GM18508 (cell line): ENCODE measurements at regions not wholly inside any gene's neighbourhood (a gene's known extent, or its start where the extent isn't known, plus 50 kb on each side); places are given as distances from the start of the nearest gene placed in this dataset.
"Not testable (repeated sequence)": the region's sequence is repeated elsewhere in the genome, so short reads cannot be mapped to it uniquely, and the experiment has no call there.

Source experiments
- ATAC-seq: cut with Tn5 transposase; IDR thresholded peaks from one replicate; pipeline ENCODE4 v1.9.1; 2021; ENCODE audit warnings: moderate number of reproducible peaks; ENCODE audit not compliant: insufficient read depth, unreplicated experiment

DNA sequence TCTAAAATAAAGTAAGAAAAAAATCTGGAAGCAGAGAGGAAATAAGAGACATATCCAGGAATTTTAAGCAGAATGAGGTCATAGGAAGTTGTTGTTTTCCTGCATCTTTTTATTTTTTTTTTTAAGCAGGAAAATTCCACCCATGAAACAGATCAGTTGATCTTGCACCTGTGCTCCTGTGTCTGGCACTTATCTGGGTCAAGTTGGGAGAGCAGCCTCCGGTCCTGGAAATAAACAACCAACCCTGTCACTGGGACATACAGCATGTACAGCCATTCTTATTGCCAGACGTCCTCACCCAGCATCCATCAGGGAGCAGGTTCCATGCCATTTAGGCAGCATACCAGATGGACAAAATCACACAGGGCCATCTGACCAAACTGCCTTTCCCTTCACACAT, 266.0 kb upstream of the BTG1 start:
- ATAC-seq = no peak

DNA sequence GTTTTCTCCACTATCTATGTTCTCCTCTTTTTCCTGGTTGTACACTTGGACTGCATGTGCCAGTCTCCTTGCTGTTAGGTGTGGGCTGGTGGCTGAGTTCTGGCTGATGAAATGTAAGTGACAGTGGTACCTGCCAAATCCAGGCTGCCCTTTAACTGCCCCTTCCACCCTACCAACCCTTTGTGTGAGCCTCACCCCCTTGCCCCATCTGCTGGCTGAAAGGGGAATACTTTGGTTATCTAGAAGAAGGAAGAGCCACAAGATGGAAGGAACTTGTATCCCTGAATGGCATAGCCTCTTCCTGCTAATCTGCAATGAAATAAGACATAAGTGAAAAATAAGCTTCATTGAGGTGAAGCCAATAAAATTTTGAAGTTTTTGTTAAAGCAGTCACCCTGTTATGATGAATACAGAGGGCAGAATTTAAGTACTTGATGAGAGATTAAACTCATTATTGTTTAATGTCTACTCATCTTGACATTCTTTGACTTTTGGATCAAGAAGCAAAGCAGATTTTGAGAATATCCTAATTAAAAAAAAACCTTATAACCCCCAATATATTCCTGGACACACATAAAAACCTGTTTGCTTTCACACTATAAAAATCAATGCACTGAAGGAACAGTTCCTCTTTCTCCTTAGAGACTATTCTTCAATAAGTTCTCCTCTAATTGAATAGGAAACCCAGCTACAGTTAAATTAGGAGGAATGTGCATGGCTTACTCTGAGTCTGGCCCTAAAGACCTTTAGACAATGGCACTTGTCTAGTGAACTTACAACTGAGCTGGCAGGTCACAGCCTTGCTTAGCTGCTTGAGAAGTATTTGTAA, 262.6 kb upstream of the BTG1 start:
- ATAC-seq = no peak

DNA sequence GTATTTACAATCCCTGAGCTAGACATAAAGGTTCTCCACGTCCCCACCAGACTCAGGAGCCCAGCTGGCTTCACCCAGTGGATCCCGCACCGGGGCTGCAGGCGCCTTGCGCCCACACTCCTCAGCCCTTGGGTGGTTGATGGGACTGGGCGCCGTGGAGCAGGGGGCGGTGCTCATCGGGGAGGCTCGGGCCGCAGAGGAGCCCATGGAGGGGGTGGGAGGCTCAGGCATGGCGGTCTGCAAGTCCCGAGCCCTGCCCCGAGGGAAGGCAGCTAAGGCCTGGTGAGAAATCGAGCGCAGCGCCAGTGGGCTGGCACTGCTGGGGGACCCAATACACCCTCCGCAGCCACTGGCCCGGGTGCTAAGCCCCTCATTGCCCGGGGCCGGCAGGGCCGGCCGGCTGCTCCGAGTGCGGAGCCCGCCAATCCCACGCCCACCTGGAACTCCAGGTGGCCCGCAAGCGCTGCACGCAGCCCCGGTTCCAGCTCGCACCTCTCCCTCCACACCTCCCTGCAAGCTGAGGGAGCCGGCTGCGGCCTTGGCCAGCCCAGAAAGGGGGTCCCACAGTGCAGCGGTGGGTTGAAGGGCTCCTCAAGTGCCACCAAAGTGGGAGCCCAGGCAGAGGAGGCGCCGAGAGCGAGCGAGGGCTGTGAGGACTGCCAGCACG, 260.9 kb upstream of the BTG1 start:
- ATAC-seq = not testable (repeated sequence)

DNA sequence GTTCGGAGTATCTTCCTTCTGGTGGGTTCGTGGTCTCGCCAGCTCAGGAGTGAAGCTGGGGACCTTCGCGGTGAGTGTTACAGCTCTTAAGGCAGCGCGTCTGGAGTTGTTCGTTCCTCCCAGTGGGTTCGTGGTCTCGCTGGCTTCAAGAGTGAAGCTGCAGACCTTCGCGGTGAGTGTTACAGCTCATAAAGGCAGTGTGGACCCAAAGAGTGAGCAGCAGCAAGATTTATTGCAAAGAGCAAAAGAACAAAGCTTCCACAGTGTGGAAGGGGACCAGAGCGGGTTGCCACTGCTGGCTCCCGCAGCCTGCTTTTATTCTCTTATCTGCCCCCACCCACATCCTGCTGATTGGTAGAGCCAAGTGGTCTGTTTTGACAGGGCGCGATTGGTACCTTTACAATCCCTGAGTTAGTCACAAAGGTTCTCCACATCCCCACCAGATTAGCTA, 260.2 kb upstream of the BTG1 start:
- not testable (repeated sequence) for ATAC-seq

DNA sequence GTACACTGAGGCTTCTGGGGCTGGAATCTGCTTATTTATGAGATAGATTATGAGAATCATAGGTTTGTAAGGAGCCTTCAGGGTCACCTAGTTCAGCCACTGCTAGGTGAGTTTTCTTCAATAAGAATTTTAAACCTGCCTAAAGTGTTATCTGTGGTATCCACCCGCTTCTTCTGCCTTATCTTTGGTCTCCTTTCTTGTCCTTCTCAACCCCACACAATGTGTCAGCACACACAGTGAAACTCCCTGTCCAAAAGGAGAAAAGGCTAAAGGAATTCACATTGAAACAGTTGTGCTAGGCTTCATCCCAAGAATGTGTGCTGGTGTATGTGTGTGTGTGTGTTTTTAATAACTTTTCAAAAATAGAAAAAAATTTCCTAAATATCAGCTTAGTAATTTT, 259.3 kb upstream of the BTG1 start:
- no peak for ATAC-seq

DNA sequence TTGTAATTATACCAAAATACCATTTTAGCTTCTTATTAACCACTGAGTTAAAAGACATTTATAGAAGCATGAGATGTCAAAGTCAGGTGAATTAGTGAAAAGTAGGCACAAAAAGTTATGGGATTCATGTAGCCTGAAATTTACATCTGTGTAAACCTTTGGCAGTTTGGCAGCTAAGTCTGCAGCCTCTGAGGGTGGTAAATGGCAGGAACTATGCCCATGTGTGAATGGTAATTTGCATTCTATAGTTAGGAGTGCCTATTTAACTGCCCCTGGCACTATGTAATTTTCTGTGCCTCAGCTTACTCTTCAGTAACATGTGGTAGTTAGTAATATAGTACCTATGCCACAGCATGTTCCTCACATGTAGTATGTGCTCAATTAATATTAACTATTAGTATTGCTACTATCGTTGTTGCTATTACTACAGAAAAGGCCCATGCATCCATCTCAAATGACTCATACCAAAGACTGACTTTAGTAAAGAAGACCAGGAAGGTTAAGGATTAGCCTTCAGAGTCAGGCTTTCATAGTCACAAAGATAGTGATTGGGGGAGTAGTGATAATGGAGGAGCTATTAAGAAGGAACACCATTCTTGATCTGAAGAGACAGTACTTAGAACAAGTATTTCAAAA, 258.7 kb upstream of the BTG1 start:
- ATAC-seq = no peak

DNA sequence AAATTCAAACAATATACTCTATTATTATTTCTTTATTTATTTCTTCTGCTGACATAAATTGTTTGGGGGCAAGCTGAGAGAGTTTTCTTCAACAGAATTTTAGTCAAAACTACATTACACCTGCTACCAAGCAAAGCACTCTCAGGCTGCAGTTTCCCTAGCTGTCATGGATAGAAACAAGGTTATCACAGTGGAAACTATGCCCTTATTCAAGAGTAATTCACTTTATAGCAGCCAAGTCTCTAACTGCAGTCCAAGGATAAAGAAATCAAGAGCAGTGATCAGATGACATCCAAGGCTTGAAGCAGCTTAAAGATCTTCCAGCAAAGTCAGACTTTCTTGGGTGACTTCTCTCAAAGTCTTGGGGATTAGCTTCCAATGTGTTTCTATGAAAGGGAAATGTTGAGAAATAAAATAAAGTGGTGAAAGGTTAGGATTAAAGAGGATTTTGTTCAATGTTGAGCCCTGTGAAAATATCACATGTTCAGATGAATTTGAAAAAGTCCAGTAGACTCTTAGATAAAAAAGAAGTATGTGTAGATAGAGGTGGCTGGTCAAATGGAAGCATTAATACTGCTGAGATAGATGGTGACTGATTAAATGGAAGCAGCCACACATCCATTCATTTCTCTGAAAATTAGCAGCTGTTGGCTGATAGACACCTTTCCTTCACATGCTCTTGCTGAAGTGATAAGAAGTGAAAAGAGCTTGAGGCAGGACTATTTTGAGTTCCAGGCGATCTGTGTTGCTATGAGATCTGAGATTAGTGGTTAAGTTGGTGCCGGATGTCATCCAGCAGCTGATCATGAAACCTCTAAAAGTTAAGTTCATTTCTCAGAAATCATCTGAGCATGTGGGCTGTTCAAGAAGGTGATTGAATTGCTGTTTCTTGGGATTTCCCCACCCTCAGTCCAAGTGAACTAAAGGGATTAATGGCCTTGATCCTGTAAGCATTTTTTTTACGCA, 257.8 kb upstream of the BTG1 start:
- peak; percentile 83 for ATAC-seq

DNA sequence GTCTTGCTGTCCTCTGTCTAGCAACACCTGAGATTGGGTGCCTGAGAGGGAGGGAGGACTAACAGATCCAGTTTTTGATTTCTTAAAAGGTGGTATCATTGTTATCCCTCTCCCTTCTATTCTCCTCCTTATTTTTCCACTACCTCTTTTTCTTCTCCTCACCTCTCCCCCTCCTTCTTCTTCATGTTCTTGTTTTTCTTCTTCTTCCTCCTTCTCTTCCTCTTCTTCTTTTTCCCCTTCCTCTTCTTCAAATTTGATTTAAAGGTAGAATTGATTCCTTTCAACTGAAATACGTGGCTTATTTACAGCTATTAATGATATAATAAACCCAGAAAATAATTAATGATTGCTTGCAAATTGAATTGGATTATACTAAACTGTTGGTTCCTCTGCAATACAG, 256.8 kb upstream of the BTG1 start:
- no peak for ATAC-seq

DNA sequence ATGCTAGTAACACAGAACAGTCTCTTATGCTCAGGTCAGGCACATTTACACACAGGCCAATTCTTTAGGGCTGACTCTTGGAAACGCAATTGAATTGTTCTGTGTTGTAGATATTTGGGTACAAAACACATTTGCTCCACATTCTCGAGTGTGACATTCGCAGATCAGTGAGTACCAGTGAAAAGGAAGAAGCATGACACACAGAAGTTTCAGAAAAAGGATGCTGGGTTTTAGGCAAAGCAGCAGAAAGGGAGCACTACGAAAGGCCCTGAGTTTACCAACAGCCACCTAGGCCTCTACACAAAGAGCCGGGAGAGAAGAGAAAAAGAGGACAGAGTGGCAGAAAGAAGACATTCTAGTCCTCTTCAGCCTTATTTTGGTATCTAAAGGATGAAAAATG, 254.4 kb upstream of the BTG1 start:
- ATAC-seq = no peak

DNA sequence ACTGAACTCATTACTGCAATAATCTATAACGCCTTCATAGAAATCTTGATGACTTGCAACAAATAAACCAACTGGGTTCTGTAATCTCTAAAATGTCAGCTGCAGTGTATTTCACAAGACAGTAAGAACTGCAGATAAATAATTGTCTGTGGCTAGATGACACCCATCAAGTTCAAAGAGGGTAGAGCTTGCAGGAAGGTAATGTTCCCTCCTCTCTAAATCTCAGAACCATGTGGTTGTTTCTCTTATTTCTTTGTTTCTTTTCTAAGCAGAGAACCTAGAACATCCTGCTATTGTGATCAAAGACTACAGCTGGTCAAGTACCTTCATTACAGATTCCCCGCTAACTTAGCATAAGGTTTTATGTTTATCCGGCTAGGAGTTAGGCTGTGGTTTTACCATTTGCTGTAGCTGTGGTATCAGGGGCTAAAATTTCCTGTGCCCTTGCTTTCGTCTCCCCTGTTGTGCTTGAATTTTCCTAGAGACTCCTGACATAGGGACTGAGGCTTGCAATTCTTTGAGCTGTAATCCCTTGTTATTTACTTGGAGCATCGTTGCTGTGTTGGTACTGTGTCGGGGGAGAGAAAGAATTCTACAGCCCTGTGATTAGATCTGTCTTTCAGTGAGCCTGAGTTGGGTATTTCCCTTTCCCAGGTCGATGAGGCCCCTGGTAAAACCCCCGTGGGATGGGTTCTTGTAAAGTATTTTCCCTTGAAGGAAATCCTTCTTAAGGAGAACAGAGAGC, 253.1 kb upstream of the BTG1 start:
- no peak for ATAC-seq

DNA sequence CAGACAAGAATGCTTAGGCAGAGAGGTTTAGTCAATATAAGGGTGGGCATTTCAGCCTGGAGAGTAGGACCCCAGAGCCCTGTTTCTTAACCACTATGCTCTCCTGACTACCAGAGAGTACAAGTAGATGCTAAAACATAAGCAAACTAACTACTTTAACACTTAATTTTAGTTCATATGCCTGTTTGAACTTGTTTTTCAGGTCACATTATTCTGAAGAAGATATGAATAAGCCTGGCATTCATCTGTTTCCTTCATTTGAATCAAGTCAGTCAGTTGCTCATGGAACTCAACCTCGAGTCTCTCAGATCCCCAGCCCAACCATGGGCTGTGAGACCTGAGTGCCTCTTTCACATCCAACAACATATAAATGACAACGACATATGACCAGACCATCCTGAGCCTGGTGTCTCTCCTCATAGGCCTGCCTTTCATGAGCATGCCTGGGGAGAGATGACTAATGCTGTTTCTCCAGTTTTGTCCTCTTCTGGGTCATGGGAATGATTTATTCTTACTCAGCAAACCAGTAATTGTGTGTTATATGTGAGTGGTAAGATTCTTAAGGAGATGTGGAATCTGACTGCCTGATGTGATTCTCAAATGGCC, 251.1 kb upstream of the BTG1 start:
- ATAC-seq = no peak

DNA sequence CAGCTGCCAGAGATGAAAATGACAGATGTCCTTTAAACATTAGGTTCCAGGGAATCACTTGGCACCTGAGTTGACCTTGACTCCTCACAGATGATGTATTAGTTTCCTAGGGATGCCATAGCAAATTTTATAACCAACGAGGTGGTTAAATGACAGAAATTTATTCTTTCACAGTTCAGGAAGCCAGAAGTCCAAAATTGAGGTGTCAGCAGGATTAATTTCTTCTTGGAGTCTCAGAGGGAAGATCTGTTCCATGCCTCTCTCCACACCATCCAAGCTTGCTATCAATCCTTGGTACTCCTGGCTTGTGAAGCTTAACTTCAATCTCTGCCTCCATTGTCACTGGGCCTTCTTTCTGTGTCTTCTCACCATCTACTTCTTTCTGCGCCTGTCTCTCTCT, 249.7 kb upstream of the BTG1 start:
- no peak for ATAC-seq

DNA sequence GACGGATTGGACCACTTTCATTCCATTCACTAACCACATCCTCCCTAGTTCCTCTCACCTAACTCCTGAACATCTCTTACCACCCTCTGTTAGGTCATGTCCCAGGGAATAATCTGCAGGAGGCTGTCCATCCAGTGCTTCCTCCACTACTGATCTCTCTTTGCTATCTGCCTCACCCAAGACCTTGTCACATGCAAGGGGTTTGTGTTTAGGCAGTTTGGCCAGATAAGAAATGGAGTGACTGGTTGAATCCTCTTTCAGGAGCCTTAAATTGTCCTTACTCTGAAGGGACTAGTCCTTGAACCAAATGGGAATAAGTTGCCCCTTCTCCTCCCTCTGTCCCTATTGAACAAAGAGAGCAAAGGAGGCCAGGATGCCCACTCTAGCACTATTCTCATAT, 249.2 kb upstream of the BTG1 start:
- ATAC-seq = no peak

DNA sequence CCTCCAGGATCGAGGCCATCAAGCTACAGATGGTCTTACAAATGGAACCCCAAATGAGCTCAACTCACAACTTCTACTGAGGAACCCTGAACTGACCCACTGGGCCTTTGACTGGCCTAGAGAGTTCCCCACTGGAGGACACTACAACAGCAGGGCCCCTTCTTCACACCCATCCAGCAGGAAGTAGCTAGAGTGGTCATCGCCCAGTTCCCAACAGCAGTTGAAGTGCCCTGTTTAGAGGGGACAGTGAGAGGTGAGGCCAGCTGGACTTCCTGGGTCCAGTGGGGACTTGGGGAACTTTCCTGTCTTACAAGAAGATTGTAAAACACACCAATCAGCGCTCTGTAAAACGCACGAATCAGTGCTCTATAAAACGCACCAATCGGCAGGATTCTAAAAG, 247.9 kb upstream of the BTG1 start:
- ATAC-seq = no peak

DNA sequence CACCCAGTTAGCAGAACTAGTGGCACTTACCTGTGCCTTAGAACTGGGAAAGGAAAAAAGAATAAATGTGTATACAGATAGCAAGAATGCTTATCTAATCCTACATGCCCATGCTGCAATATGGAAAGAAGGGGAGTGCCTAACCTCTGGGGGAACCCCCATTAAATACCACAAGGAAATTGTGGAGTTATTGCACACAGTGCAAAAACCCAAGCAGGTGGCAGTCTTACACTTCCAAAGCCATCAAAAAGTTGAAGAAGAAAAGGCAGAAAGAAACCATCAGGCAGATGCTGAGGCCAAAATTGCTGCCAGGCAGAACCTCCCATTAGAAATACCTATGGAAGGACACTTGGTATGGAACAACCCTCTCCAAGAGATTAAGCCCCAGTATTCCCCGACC, 246.1 kb upstream of the BTG1 start:
- ATAC-seq = not testable (repeated sequence)

DNA sequence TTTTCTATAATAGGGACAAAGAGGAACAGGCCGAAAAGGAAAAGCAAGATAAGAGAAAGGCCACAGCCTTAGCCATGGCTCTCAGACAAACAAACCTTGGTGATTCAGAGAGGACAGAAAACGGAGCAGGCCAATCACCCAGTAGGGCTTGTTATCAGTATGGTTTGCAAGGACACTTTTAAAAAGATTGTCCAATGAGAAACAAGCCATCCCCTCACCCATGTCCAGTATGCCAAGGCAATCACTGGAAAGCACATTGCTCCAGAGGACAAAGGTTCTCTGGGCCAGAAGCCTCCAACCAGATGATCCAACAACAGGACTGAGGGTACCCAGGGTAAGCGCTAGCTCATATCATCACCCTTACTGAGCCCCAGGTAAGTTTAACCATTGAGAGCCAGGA, 243.8 kb upstream of the BTG1 start:
- no peak for ATAC-seq

DNA sequence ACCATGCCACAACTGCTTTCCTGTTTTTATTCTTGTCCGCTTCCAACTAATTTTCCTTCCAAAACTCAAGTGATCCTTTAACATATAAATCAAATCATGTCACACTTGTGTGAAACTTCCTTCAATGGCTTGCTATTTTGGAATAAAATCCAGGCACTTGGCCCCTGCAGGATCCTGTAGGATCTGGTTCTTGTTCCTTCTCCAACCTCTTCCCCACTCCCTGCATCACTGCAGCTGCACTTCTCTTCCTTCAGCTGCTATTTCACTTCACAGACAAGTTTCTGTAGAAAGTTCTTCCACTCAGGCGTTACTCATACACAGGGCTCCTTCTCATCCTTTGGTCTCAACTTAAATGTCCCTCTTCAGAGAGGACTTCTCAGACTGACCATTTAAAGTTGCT, 239.7 kb upstream of the BTG1 start:
- no peak for ATAC-seq

DNA sequence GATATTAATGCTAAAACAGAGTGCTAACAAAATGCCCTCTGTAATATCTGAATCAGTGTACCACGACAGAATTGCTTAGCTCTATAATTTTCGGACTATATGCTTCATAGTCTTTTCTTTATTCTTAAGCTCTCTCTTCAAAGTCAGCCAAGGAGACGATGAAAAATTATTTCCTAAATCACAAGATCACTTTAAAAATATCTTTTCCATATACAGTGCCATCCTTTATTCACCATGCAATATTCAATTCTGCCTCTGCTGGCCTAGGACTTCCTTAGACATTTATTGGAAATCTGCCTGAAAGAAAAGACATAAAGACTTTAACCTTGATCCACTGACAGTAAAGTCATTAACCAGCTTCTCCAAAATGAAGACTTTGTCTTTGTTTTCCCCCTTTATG, 238.9 kb upstream of the BTG1 start:
- ATAC-seq = no peak

DNA sequence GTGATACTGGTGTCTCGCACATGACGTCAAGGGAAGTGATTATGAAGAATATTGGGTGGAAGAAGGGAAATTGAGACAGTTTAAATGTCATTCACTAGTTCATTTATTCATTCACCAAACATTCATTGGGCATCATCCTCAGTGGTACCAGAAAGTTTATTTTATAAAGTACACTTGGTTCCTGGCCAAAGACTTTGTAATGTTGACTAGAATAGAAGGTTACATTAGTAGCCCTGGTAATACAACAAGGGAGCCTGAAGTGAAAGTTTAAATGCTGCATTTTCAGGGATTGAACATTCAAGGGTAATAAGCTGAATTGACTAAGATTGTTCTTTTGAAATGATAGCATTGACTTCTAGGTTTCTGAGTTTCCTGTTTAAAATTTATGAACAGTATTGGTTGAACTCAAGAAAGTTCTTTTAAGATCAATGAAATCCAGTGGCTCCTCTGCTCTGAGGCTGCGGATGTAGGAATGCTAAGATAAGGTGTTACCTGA, 236.8 kb upstream of the BTG1 start:
- no peak for ATAC-seq
